SK-N-SH (cell line): ENCODE measurements at regions not wholly inside any gene's neighbourhood (a gene's known extent, or its start where the extent isn't known, plus 50 kb on each side); places are given as distances from the start of the nearest gene placed in this dataset.

Source experiments
- CTCF ChIA-PET: fragments of 300-600, 350-600 bp; formaldehyde crosslinking; extraction: SDS; loops from one replicate; lab custom pipeline; 2021; lab: Yijun Ruan, JAX
- POLR2A ChIA-PET: fragments of 350-600 bp; sonication (Branson Sonifier 250); formaldehyde crosslinking; extraction: SDS; loops from one replicate; lab custom pipeline; 2020; ENCODE audit warnings: antibody characterized with exemption, inconsistent platforms; lab: Yijun Ruan, JAX
- DNase-seq: peaks from one replicate; pipeline ENCODE4 v3.0.0; 2012
- H2AFZ ChIP-seq: fragments of 200-600 bp; sonication (generic); 2 replicates; pipeline ENCODE4 v1.8.1; 2016; ENCODE audit warnings: antibody characterized with exemption, mild to moderate bottlenecking, low read depth
- H3F3A ChIP-seq: fragments of 200-600 bp; sonication (generic); replicated peaks from 2 replicates; pipeline ENCODE3; 2016; ENCODE audit warnings: antibody characterized with exemption, mild to moderate bottlenecking; ENCODE audit not compliant: insufficient read depth
- H3K27ac ChIP-seq, 2 experiments: fragments of 200-500 bp in 1 of 2; fragments of 200-600 bp in 1 of 2; sonication (Bioruptor generic) in 1 of 2; sonication (generic), shearing (Covaris generic) in 1 of 2; 2 replicates each; pipeline versions ENCODE4 v1.5.1 to v1.6.1; 2014 to 2016; ENCODE audit warnings: low read depth in 2 of 2, inconsistent platforms in 1 of 2, low read length in 1 of 2, mild to moderate bottlenecking in 1 of 2, mixed read lengths in 1 of 2
- H3K27me3 ChIP-seq: fragments of 200-600 bp; sonication (generic), shearing (Covaris generic); 2 replicates; pipeline ENCODE4 v1.6.1; 2016; ENCODE audit warnings: mixed run types; ENCODE audit not compliant: insufficient read depth
- H3K36me3 ChIP-seq, 2 experiments: fragments of 200-500 bp in 1 of 2; fragments of 200-600 bp in 1 of 2; sonication (Bioruptor generic) in 1 of 2; sonication (generic) in 1 of 2; replicated peaks in 1 of 2; 2 replicates each; pipeline versions ENCODE3 to v1.5.1; 2014 to 2016; ENCODE audit warnings: low read length in 1 of 2, mild to moderate bottlenecking in 1 of 2; ENCODE audit not compliant: insufficient read depth in 2 of 2, control insufficient read depth in 1 of 2
- H3K4me1 ChIP-seq, 2 experiments: fragments of 200-500 bp in 1 of 2; fragments of 200-600 bp in 1 of 2; sonication (Bioruptor generic) in 1 of 2; sonication (generic), shearing (Covaris generic) in 1 of 2; 2 replicates each; pipeline versions ENCODE4 v1.5.1 to v1.6.1; 2014 to 2016; ENCODE audit warnings: low read depth in 1 of 2, low read length in 1 of 2, mixed run types in 1 of 2; ENCODE audit not compliant: insufficient read depth in 2 of 2, control insufficient read depth in 1 of 2
- H3K4me2 ChIP-seq: fragments of 200-600 bp; sonication (generic), shearing (Covaris generic); 2 replicates; pipeline ENCODE4 v1.6.1; 2017; ENCODE audit warnings: mixed run types
- H3K4me3 ChIP-seq, 2 experiments: fragments of 200-500 bp in 1 of 2; fragments of 200-600 bp in 1 of 2; sonication (Bioruptor generic) in 1 of 2; sonication (generic), shearing (Covaris generic) in 1 of 2; 2 replicates each; pipeline versions ENCODE4 v1.5.1 to v1.8.1; 2014 to 2016; ENCODE audit warnings: low read depth in 2 of 2, inconsistent platforms in 1 of 2, low read length in 1 of 2, mild to moderate bottlenecking in 1 of 2, mixed read lengths in 1 of 2, moderate library complexity in 1 of 2
- H3K79me2 ChIP-seq: fragments of 200-600 bp; sonication (generic); 2 replicates; pipeline ENCODE4 v1.8.1; 2017; ENCODE audit warnings: mild to moderate bottlenecking; ENCODE audit not compliant: insufficient read depth
- H3K9ac ChIP-seq: fragments of 200-600 bp; sonication (generic); 2 replicates; pipeline ENCODE4 v1.6.1; 2017; ENCODE audit warnings: mixed run types
- H3K9me2 ChIP-seq: fragments of 200-600 bp; sonication (generic); 2 replicates; pipeline ENCODE4 v1.6.1; 2017; ENCODE audit warnings: mixed run types
- H3K9me3 ChIP-seq: fragments of 200-600 bp; sonication (generic); 2 replicates; pipeline ENCODE4 v1.6.1; 2017; ENCODE audit warnings: mixed run types, mild to moderate bottlenecking, moderate library complexity
- H4K20me1 ChIP-seq: fragments of 200-600 bp; sonication (generic); 2 replicates; pipeline ENCODE4 v1.6.1; 2017; ENCODE audit warnings: mild to moderate bottlenecking, mixed run types; ENCODE audit not compliant: insufficient read depth
- ELF1 ChIP-seq: IDR thresholded peaks from 2 replicates; pipeline ENCODE4 v1.4.0; 2012
- EP300 ChIP-seq, 2 experiments: IDR thresholded peaks; 2 replicates each; pipeline versions ENCODE4 v1.4.0 to v1.6.1; 2012; ENCODE audit warnings: borderline replicate concordance in 1 of 2, low read depth in 1 of 2, low read length in 1 of 2
- NFIC ChIP-seq: IDR thresholded peaks from 2 replicates; pipeline ENCODE4 v1.4.0; 2012; ENCODE audit warnings: borderline replicate concordance
- POLR2AphosphoS5 ChIP-seq: IDR thresholded peaks from 2 replicates; pipeline ENCODE4 v1.6.1; 2012; ENCODE audit warnings: low read depth, low read length
- REST ChIP-seq: IDR thresholded peaks from 2 replicates; pipeline ENCODE4 v1.6.1; 2012; ENCODE audit warnings: mild to moderate bottlenecking, low read depth, low read length, moderate library complexity
- RFX5 ChIP-seq: IDR thresholded peaks from 2 replicates; pipeline ENCODE4 v1.6.1; 2012; ENCODE audit warnings: mild to moderate bottlenecking, improper control_type of control experiment, low read length
- SIN3A ChIP-seq: IDR thresholded peaks from 2 replicates; pipeline ENCODE4 v1.6.1; 2012; ENCODE audit warnings: low read depth, mild to moderate bottlenecking, low read length, moderate library complexity, borderline replicate concordance
- TAF1 ChIP-seq: IDR thresholded peaks from 2 replicates; pipeline ENCODE4 v1.6.1; 2012; ENCODE audit warnings: low read depth, mild to moderate bottlenecking, low read length, moderate library complexity, borderline replicate concordance
- TCF12 ChIP-seq: IDR thresholded peaks from 2 replicates; pipeline ENCODE4 v1.4.0; 2012
- TEAD4 ChIP-seq: IDR thresholded peaks from 2 replicates; pipeline ENCODE4 v1.4.0; 2012; ENCODE audit warnings: mild to moderate bottlenecking, borderline replicate concordance; ENCODE audit not compliant: insufficient read depth
- YY1 ChIP-seq: IDR thresholded peaks from 2 replicates; pipeline ENCODE4 v1.4.0; 2012; ENCODE audit warnings: low read depth, mild to moderate bottlenecking
- ZBTB33 ChIP-seq: IDR thresholded peaks from 2 replicates; pipeline ENCODE4 v1.4.0; 2012; ENCODE audit warnings: low read depth, borderline replicate concordance
- WGBS: methylation state at CpG from one replicate; pipeline ENCODE4 v1.1.6; 2017; ENCODE audit warnings: low lambda C conversion rate; 5-methylcytosine and 5-hydroxymethylcytosine counted together
- TF ChIP-seq, protein P1 (sequence below): IDR thresholded peaks from 2 replicates; pipeline ENCODE4; 2012

DNA sequence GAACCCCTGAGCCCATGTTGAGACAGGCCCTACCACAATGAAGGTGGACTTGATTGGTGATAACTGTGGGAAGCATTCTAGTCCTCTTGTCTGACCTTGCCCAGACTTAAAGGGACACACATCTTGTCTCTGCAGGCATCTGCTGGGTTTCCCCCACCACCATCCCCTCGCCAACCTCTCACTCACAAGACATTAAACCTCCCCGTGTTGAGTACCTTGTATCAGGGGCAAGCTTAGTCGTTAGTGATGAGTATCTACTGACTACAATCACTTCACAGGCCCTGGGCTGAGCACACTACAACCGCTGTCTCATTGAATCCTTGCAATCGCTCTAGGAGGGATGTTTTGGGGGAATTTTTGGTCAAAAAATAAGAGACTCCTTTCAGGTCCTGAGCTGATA lies 86.0 kb downstream of the ICOS start:
- Histone ChIP-seq H4K20me1 (no peaks in the 10 kb centered on the region), H3K4me3 (no peak overlapping the region), H3K9me2 (no peaks in the 10 kb centered on the region), H3K4me2 (no peak overlapping the region), H3K27ac (no peak overlapping the region; a peak in 2 of 4 replicates), H3K36me3 (no peaks in the 10 kb centered on the region), H3K4me1 (peaks cover 0 to 29% of the 10 kb centered on the region in 2 experiments; a peak in 3 of 4 replicates), H3K9ac (no peak overlapping the region), H3K9me3 (no peaks in the 10 kb centered on the region), H3K27me3 (no peaks in the 10 kb centered on the region; the same call in 1 of the 2 replicates), H3K79me2 (no peaks in the 10 kb centered on the region), H2AFZ (no peak overlapping the region), H3F3A (no peaks in the 10 kb centered on the region)
- ChIA-PET CTCF (interaction anchor here (1.2 to 1.5 kb wide), 3 partner anchors 10 to 207 kb away, joined by 3 to 4 read pairs (median 4); no protein-coding TSS in a partner anchor), POLR2A (no interaction called here)
- WGBS: 46% methylated on average over 5 of the region's 5 CpGs
- no peak for DNase-seq
- TF ChIP-seq REST (no peak), EP300 (IDR thresholded peaks at IDR 0.05; ENCODE audit: borderline replicate concordance in 1 of 2, low read depth in 1 of 2, low read length in 1 of 2) (no peak), POLR2AphosphoS5 (no peak), SIN3A (no peak), YY1 (no peak), TCF12 (no peak), TEAD4 (no peak), ZBTB33 (no peak), RFX5 (no peak), TAF1 (no peak), NFIC (no peak), ELF1 (no peak)
- TF ChIP-seq, protein P1, sequence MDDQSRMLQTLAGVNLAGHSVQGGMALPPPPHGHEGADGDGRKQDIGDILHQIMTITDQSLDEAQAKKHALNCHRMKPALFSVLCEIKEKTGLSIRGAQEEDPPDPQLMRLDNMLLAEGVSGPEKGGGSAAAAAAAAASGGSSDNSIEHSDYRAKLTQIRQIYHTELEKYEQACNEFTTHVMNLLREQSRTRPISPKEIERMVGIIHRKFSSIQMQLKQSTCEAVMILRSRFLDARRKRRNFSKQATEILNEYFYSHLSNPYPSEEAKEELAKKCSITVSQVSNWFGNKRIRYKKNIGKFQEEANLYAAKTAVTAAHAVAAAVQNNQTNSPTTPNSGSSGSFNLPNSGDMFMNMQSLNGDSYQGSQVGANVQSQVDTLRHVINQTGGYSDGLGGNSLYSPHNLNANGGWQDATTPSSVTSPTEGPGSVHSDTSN: no peak
